GM12878 (cell line): ENCODE measurements at regions not wholly inside any gene's neighbourhood (a gene's known extent, or its start where the extent isn't known, plus 50 kb on each side); places are given as distances from the start of the nearest gene placed in this dataset.

ENCODE experiments used
- ATAC-seq: fragments of 200-7000 bp; cut with Tn5 transposase; 3 replicates; pipeline ENCODE4 v1.9.1; 2020; ENCODE audit warnings: mild to moderate bottlenecking, moderate library complexity
- BruUV-seq: library from RNA; stranded (reverse); fragments of 400-500 nt; replicated peaks from 2 replicates; lab custom pipeline; 2021; lab: Mats Ljungman, UMichigan
- CTCF ChIA-PET: fragments of 300-600 bp; sonication (Branson Sonifier 250); formaldehyde crosslinking; extraction: SDS; loops from one replicate; lab custom pipeline; 2021; ENCODE audit warnings: inconsistent platforms; lab: Yijun Ruan, JAX
- POLR2A ChIA-PET: fragments of 350-600 bp; formaldehyde crosslinking; extraction: SDS; loops from one replicate; lab custom pipeline; 2021; ENCODE audit warnings: inconsistent platforms; lab: Charles Lee
- RAD21 ChIA-PET: fragments of 300-600 bp; sonication (Branson Sonifier 250); formaldehyde crosslinking; loops from one replicate; lab custom pipeline; 2023; ENCODE audit warnings: antibody characterized with exemption; ENCODE audit not compliant: unreplicated experiment; lab: Charles Lee
- SMC1A ChIA-PET: fragments of 300-600 bp; sonication (Branson Sonifier 250); formaldehyde crosslinking; loops from one replicate; lab custom pipeline; 2023; ENCODE audit not compliant: unreplicated experiment, uncharacterized antibody; lab: Charles Lee
- DNase-seq: peaks from one replicate; pipeline ENCODE4 v3.0.0-alpha.2; 2011; ENCODE audit warnings: low read depth, low spot score
- FAIRE-seq: peaks from 3 replicates; lab custom pipeline; 2011; peaks lifted over from hg19 to GRCh38; lab: Jason Lieb, UNC
- H2AFZ ChIP-seq: 2 replicates; pipeline ENCODE4 v1.6.0; 2011; ENCODE audit warnings: low read depth, low read length, control low read depth; ENCODE audit not compliant: control insufficient read depth
- H3K27ac ChIP-seq: 2 replicates; pipeline ENCODE4 v1.5.1; 2011; ENCODE audit warnings: control low read depth; ENCODE audit not compliant: control insufficient read depth, insufficient read depth
- H3K27me3 ChIP-seq, 2 experiments: replicated peaks in 1 of 2; 2 replicates each; pipeline versions ENCODE4 v1.6.0 to v1.6.1; 2011; ENCODE audit warnings: low read length in 1 of 2; ENCODE audit not compliant: control insufficient read depth in 2 of 2, insufficient read depth in 2 of 2
- H3K36me3 ChIP-seq, 2 experiments: 2 replicates each; pipeline ENCODE4 v1.5.1; 2011; ENCODE audit warnings: low read length in 1 of 2; ENCODE audit not compliant: control insufficient read depth in 2 of 2, insufficient read depth in 2 of 2
- H3K4me1 ChIP-seq: 2 replicates; pipeline ENCODE4 v1.6.1; 2011; ENCODE audit warnings: mild to moderate bottlenecking, low read length, moderate library complexity, mixed read lengths; ENCODE audit not compliant: control insufficient read depth, insufficient read depth
- H3K4me2 ChIP-seq: 2 replicates; pipeline ENCODE4 v1.6.0; 2011; ENCODE audit warnings: control low read depth; ENCODE audit not compliant: control insufficient read depth, insufficient read depth
- H3K4me3 ChIP-seq: fragments of 200-600 bp; sonication (generic); 2 replicates; pipeline ENCODE4 v1.5.1; 2016
- H3K79me2 ChIP-seq: 2 replicates; pipeline ENCODE4 v1.6.0; 2011; ENCODE audit warnings: low read length; ENCODE audit not compliant: control insufficient read depth, insufficient read depth
- H3K9ac ChIP-seq: 2 replicates; pipeline ENCODE4 v1.8.0; 2011; ENCODE audit warnings: low read length, control low read depth, mixed read lengths; ENCODE audit not compliant: control insufficient read depth, insufficient read depth
- H3K9me3 ChIP-seq: replicated peaks from 3 replicates; pipeline ENCODE4 v1.5.1; 2011; ENCODE audit warnings: mild to moderate bottlenecking, low read length; ENCODE audit not compliant: control insufficient read depth, insufficient read depth
- H4K20me1 ChIP-seq: 2 replicates; pipeline ENCODE4 v1.6.0; 2011; ENCODE audit not compliant: control insufficient read depth, insufficient read depth
- BHLHE40 ChIP-seq, 2 experiments: fragments of 450-650 bp in 1 of 2; IDR thresholded peaks; 2 replicates each; pipeline ENCODE4 v1.6.1; 2011 to 2017; ENCODE audit warnings: low read depth in 2 of 2, borderline replicate concordance in 1 of 2, improper control_type of control experiment in 1 of 2, low read length in 1 of 2, mild to moderate bottlenecking in 1 of 2
- EZH2 ChIP-seq: IDR thresholded peaks from 2 replicates; pipeline ENCODE4 v1.6.1; 2012; ENCODE audit warnings: low read depth, mild to moderate bottlenecking, control low read depth, inconsistent platforms, low read length, borderline replicate concordance; ENCODE audit not compliant: control insufficient read depth
- FOXK2 ChIP-seq: fragments of 450-650 bp; IDR thresholded peaks from 2 replicates; pipeline ENCODE4 v1.6.1; 2017; ENCODE audit warnings: mild to moderate bottlenecking, moderate library complexity
- NRF1 ChIP-seq: conservative IDR thresholded peaks from 2 replicates; pipeline ENCODE4 v1.6.1; 2011; ENCODE audit warnings: mild to moderate bottlenecking, low read depth, low read length, improper control_type of control experiment
- POLR2A ChIP-seq: IDR thresholded peaks from 2 replicates; pipeline ENCODE4 v1.6.1; 2011; ENCODE audit warnings: low read depth, mild to moderate bottlenecking, low read length
- SMAD5 ChIP-seq: IDR thresholded peaks from 2 replicates; pipeline ENCODE4 v1.6.1; 2016; ENCODE audit warnings: antibody characterized with exemption, low read depth
- TCF3 ChIP-seq: IDR thresholded peaks from 2 replicates; pipeline ENCODE4 v1.6.1; 2012; ENCODE audit warnings: low read depth, mild to moderate bottlenecking, low read length, borderline replicate concordance; ENCODE audit not compliant: insufficient read depth
- ZNF24 ChIP-seq: fragments of 450-650 bp; IDR thresholded peaks from 2 replicates; pipeline ENCODE4 v1.6.1; 2017; ENCODE audit warnings: antibody characterized with exemption, mild to moderate bottlenecking
- whole genome bisulfite sequencing: methylation state at CpG from one replicate; pipeline ENCODE4 v1.1.6; 2016; ENCODE audit warnings: low lambda C conversion rate; ENCODE audit not compliant: insufficient replicate concordance, insufficient coverage; ENCODE audit errors: missing lambda C conversion rate; 5-methylcytosine and 5-hydroxymethylcytosine counted together
- in situ Hi-C: fragments of 300-500 bp; cut with MboI; formaldehyde crosslinking; loops from 9 replicates; pipeline ENCODE4 v1.14.3; 2018; ENCODE audit warnings: mixed read lengths
- intact Hi-C: fragments of 100-400 bp; cut with micrococcal nuclease; formaldehyde crosslinking; loops from one replicate; pipeline ENCODE4 v1.14.2; 2022; ENCODE audit not compliant: unreplicated experiment
- TF ChIP-seq, protein P1 (sequence below): IDR thresholded peaks from 2 replicates; pipeline ENCODE4 v1.6.1; 2011; ENCODE audit warnings: mild to moderate bottlenecking, low read depth, low read length, moderate library complexity; ENCODE audit not compliant: insufficient replicate concordance
- TF ChIP-seq, protein P2 (sequence below): fragments of 450-650 bp; formaldehyde crosslinking; IDR thresholded peaks from 2 replicates; pipeline ENCODE4 v1.5.0; 2022; ENCODE audit warnings: mild to moderate bottlenecking, missing genetic modification characterization

DNA sequence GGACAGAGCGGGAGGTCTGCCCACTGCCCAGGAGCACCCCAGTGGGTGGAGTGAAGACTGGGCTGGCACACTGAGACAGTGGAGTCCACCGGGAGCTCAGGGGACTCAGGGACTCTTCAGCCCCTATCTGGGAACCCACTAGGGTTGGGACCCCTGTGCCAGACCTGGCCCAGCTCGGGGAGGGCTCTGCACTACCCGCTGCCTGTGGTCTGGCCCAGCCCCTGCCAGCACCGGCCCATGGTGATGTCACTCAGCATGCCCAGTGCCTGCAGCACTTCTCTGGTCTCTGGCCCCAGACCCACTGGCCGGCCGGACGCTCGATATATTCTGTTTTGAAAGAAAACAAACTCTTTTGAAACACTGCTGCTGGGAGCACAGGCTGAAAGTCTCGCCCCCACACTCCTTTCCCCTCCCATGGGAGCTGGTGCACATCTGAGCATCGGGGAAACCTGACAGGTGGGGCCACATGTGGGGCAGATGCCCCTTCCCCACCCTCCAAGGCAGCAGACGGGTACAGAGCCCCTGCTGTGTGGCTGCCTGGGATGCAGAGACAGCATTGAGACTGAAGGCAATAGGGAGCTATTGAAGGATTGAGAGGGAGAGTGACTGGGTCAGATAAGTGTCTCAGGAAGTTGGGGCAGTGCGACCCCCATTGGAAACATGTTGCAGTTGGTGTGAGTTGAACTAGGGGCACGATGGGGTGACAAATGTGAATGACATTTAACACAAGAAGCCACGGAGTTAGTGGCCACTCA, 62.9 kb downstream of the MYEOV start (continued):
- TF ChIP-seq POLR2A = no peak
- TF ChIP-seq, all 136 proteins: peak for 0

DNA sequence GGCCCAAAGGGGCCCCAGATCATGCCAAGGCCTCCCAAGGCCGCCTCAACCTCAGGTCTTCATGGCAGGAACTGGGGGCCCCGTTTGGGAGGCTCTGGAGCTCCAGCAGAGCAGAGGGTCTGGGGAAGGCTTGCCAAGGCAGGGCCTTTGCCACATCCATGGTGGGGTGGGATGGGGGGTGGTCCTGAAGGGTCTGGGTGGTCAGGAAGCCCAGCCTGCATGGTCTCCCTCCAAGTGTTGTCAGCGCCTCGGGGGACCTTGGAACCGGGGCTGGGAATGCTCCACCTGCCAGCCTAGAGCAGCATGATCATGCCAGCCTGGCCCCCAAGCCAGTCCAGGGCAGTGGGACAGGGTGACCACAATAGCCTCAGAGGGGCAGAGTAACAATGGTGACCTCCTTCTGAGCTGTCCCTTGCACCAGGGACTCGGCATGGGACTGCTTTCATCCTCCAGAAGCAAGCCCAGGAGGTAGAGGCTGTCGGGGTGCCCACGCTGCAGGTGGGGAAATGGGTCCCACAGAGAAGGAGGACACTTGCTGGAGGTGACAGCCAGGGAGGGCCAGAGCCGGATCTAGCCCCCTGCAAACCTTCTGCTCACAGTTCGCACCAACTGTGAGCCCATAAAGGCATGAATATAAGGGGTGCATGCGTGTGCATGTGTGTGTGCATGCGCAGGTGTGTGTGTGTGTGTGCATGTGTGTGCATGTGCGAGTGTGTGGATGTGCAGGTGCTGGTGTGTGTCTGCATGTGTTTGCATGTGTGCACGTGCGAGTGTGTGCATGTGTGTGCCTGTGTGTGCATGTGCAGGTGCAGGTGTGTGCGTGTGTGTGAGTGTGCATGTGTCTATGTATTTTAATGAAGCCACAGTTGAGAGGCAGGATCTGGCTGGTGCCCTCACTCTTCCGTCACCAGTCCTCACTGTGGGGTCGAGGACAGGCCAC, 63.8 kb downstream of the MYEOV start:
- FAIRE-seq = no peak
- RAD21 ChIA-PET = no interaction called here
- TF ChIP-seq, protein P1, sequence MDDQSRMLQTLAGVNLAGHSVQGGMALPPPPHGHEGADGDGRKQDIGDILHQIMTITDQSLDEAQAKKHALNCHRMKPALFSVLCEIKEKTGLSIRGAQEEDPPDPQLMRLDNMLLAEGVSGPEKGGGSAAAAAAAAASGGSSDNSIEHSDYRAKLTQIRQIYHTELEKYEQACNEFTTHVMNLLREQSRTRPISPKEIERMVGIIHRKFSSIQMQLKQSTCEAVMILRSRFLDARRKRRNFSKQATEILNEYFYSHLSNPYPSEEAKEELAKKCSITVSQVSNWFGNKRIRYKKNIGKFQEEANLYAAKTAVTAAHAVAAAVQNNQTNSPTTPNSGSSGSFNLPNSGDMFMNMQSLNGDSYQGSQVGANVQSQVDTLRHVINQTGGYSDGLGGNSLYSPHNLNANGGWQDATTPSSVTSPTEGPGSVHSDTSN = peak; percentile 24
- 0 out of 2 replicates have a peak, but pooled peaks have one; percentile 17 for TF ChIP-seq TCF3
- TF ChIP-seq ZNF24 = no peak
- TF ChIP-seq SMAD5 = no peak
- TF ChIP-seq NRF1 = no peak
- TF ChIP-seq, protein P2, sequence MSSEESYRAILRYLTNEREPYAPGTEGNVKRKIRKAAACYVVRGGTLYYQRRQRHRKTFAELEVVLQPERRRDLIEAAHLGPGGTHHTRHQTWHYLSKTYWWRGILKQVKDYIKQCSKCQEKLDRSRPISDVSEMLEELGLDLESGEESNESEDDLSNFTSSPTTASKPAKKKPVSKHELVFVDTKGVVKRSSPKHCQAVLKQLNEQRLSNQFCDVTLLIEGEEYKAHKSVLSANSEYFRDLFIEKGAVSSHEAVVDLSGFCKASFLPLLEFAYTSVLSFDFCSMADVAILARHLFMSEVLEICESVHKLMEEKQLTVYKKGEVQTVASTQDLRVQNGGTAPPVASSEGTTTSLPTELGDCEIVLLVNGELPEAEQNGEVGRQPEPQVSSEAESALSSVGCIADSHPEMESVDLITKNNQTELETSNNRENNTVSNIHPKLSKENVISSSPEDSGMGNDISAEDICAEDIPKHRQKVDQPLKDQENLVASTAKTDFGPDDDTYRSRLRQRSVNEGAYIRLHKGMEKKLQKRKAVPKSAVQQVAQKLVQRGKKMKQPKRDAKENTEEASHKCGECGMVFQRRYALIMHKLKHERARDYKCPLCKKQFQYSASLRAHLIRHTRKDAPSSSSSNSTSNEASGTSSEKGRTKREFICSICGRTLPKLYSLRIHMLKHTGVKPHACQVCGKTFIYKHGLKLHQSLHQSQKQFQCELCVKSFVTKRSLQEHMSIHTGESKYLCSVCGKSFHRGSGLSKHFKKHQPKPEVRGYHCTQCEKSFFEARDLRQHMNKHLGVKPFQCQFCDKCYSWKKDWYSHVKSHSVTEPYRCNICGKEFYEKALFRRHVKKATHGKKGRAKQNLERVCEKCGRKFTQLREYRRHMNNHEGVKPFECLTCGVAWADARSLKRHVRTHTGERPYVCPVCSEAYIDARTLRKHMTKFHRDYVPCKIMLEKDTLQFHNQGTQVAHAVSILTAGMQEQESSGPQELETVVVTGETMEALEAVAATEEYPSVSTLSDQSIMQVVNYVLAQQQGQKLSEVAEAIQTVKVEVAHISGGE = no peak
- TF ChIP-seq EZH2 = no peak
- TF ChIP-seq BHLHE40 (IDR thresholded peaks at IDR 0.05; ENCODE audit: borderline replicate concordance in 1 of 2, low read depth in 2 of 2, low read length in 1 of 2) = peak in 1 of 2 experiments; percentile 39; a peak in 1 of 4 replicates
- TF ChIP-seq FOXK2 = no peak
- in situ Hi-C loops (no loop called here), intact Hi-C loops (no loop called here)
- no peaks in the 10 kb centered on the region for H3K27me3 ChIP-seq
- no peaks in the 10 kb centered on the region; the same call in 2 of the 3 replicates for H3K9me3 ChIP-seq
- no peak for ATAC-seq
- H3K79me2 ChIP-seq = no peaks in the 10 kb centered on the region
- 45% methylated on average over 18 of the region's 18 CpGs for WGBS
- BruUV-seq = no TSS peak
- H3K4me2 ChIP-seq = no peak overlapping the region
- no peak overlapping the region for H3K9ac ChIP-seq
- CTCF ChIA-PET = no interaction called here
- no peak overlapping the region for H2AFZ ChIP-seq
- H3K4me1 ChIP-seq = no peaks in the 10 kb centered on the region
- no peak overlapping the region for H3K4me3 ChIP-seq
- POLR2A ChIA-PET = no interaction called here
- SMC1A ChIA-PET = no interaction called here
- H3K27ac ChIP-seq = no peak overlapping the region
- no peaks in the 10 kb centered on the region for H3K36me3 ChIP-seq
- no peaks in the 10 kb centered on the region for H4K20me1 ChIP-seq
- no peak for DNase-seq
